Panc1 (cell line): ENCODE measurements at regions not wholly inside any gene's neighbourhood (a gene's known extent, or its start where the extent isn't known, plus 50 kb on each side); places are given as distances from the start of the nearest gene placed in this dataset.

Source experiments
- ATAC-seq: fragments of 200-7000 bp; cut with Tn5 transposase; 2 replicates; pipeline ENCODE4 v1.9.1; 2020; ENCODE audit warnings: mild to moderate bottlenecking, moderate library complexity
- BruUV-seq: library from RNA; stranded (reverse); fragments of 400-500 nt; replicated peaks from 2 replicates; lab custom pipeline; 2021; lab: Mats Ljungman, UMichigan
- CTCF ChIA-PET: fragments of 300-600 bp; sonication (Branson Sonifier 250); formaldehyde crosslinking; loops from one replicate; lab custom pipeline; 2022; ENCODE audit warnings: antibody characterized with exemption; lab: Charles Lee
- POLR2A ChIA-PET: fragments of 300-600 bp; sonication (Branson Sonifier 250); formaldehyde crosslinking; loops from one replicate; lab custom pipeline; 2022; ENCODE audit warnings: antibody characterized with exemption; lab: Charles Lee
- DNase-seq: peaks from one replicate; pipeline ENCODE4 v3.0.0-alpha.2; 2010; ENCODE audit warnings: low read depth, low spot score
- H3K27ac ChIP-seq: 2 replicates; pipeline ENCODE4 v1.5.1; 2011; ENCODE audit warnings: mild to moderate bottlenecking, low read length, inconsistent platforms
- H3K27me3 ChIP-seq: fragments of 200-500 bp; sonication (Bioruptor generic); 2 replicates; pipeline ENCODE4 v1.6.0; 2014; ENCODE audit warnings: low read length, inconsistent platforms; ENCODE audit not compliant: control insufficient read depth, insufficient read depth
- H3K36me3 ChIP-seq: fragments of 200-500 bp; sonication (Bioruptor generic); 2 replicates; pipeline ENCODE4 v1.5.1; 2014; ENCODE audit warnings: inconsistent platforms, mild to moderate bottlenecking, low read length, moderate library complexity; ENCODE audit not compliant: control insufficient read depth, insufficient read depth
- H3K4me1 ChIP-seq: 2 replicates; pipeline ENCODE4 v1.5.1; 2011; ENCODE audit warnings: inconsistent platforms, mild to moderate bottlenecking, low read length, moderate library complexity; ENCODE audit not compliant: control insufficient read depth, insufficient read depth
- H3K4me3 ChIP-seq, 2 experiments: 2 replicates each; pipeline ENCODE4 v1.5.1; 2011 to 2012; ENCODE audit warnings: low read depth in 2 of 2, low read length in 2 of 2, mild to moderate bottlenecking in 2 of 2, inconsistent platforms in 1 of 2, moderate library complexity in 1 of 2
- H3K9me3 ChIP-seq: fragments of 200-500 bp; sonication (Bioruptor generic); 2 replicates; pipeline ENCODE4 v1.5.1; 2014; ENCODE audit warnings: low read depth, mild to moderate bottlenecking, inconsistent platforms, low read length, moderate library complexity; ENCODE audit not compliant: control insufficient read depth, insufficient read depth
- CTCF ChIP-seq: fragments of 450-650 bp; IDR thresholded peaks from 2 replicates; pipeline ENCODE4 v1.5.1; 2017; ENCODE audit warnings: mild to moderate bottlenecking
- POLR2AphosphoS5 ChIP-seq: IDR thresholded peaks from 2 replicates; pipeline ENCODE4 v1.6.1; 2012; ENCODE audit warnings: mild to moderate bottlenecking, low read depth, low read length, moderate library complexity
- REST ChIP-seq, 2 experiments: IDR thresholded peaks; 2 replicates each; pipeline ENCODE4 v1.6.1; 2011 to 2012; ENCODE audit warnings: low read depth in 2 of 2, control low read depth in 1 of 2, low read length in 1 of 2, mild to moderate bottlenecking in 1 of 2, moderate library complexity in 1 of 2; ENCODE audit not compliant: insufficient read depth in 1 of 2
- SIN3A ChIP-seq: IDR thresholded peaks from 2 replicates; pipeline ENCODE4 v1.6.1; 2012; ENCODE audit warnings: low read depth, mild to moderate bottlenecking, low read length, moderate library complexity, borderline replicate concordance; ENCODE audit not compliant: insufficient read depth
- TCF7L2 ChIP-seq: IDR thresholded peaks from 2 replicates; pipeline ENCODE4 v1.6.1; 2011; ENCODE audit warnings: mild to moderate bottlenecking, low read depth, low read length, inconsistent platforms
- in situ Hi-C: cut with HindIII; loops from 2 replicates; pipeline ENCODE4 v1.10.0; 2016; ENCODE audit warnings: low sequenced_read_pairs, low pct_unique_long_range_greater_than_20kb
- intact Hi-C: fragments of 100-400 bp; cut with micrococcal nuclease; formaldehyde crosslinking; loops from one replicate; pipeline ENCODE4 v1.10.0; 2022; ENCODE audit not compliant: unreplicated experiment

GRCh38 chr22:27231266-27231665 is 570.3 kb downstream of the MN1 start:
- Histone ChIP-seq H3K4me1 (no peaks in the 10 kb centered on the region), H3K27me3 (no peaks in the 10 kb centered on the region; the same call in 1 of the 2 replicates), H3K4me3 (no peak overlapping the region), H3K36me3 (no peaks in the 10 kb centered on the region), H3K27ac (no peak overlapping the region), H3K9me3 (no peaks in the 10 kb centered on the region)
- ChIA-PET POLR2A (no interaction called here), CTCF (no interaction called here)
- DNase-seq: no peak
- TF ChIP-seq TCF7L2 (no peak), REST (IDR thresholded peaks at IDR 0.05; ENCODE audit: insufficient read depth in 1 of 2, low read depth in 2 of 2, low read length in 1 of 2) (no peak), SIN3A (no peak), POLR2AphosphoS5 (no peak), CTCF (no peak)
- no TSS peak for BruUV-seq
- in situ Hi-C loops: no loop called here
- intact Hi-C loops: no loop called here
- no peak for ATAC-seq

GRCh38 chr22:27232077-27232476 is 569.5 kb downstream of the MN1 start:
- no TSS peak for BruUV-seq
- in situ Hi-C loops (no loop called here), intact Hi-C loops (no loop called here)
- TF ChIP-seq CTCF: no peak
- no peak for TF ChIP-seq POLR2AphosphoS5
- TF ChIP-seq REST (IDR thresholded peaks at IDR 0.05; ENCODE audit: insufficient read depth in 1 of 2, low read depth in 2 of 2, low read length in 1 of 2): no peak
- no peak for TF ChIP-seq SIN3A
- no peak for TF ChIP-seq TCF7L2
- ChIA-PET CTCF (no interaction called here), POLR2A (no interaction called here)
- H3K27ac ChIP-seq: no peak overlapping the region
- no peaks in the 10 kb centered on the region for H3K4me1 ChIP-seq
- ATAC-seq: no peak
- H3K4me3 ChIP-seq: no peak overlapping the region
- H3K27me3 ChIP-seq: no peaks in the 10 kb centered on the region; the same call in 1 of the 2 replicates
- DNase-seq: no peak
- no peaks in the 10 kb centered on the region for H3K36me3 ChIP-seq
- H3K9me3 ChIP-seq: no peaks in the 10 kb centered on the region
